ENCODE measurements at regions not wholly inside any gene's neighbourhood (a gene's known extent, or its start where the extent isn't known, plus 50 kb on each side); places are given as distances from the start of the nearest gene placed in this dataset.
"Not testable (repeated sequence)": the region's sequence is repeated elsewhere in the genome, so short reads cannot be mapped to it uniquely, and the experiment has no call there.

DNA sequence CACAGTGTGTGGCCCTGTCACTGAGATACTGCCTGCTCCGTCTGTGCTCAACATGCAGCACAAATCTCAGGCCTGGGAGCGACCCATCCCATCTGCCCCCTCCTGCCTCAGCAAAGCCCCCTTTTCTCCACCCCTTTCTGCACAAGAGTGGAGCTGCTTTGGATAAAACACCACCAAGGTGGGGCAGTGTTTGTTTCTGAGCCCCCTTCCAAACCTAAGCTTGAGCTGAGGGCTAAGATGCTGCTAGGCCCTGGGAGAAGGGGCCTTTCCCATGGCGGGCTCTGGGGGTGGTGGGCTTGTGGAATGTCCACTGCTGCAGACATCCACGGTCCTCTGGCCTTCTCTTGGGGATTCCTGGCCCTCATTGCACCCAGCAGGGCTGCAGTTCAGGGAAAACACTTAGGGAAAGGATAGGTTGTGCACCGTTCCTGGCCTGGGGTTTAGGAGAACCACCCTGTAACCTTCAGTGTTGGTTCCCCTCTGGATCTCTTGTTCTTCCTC, 594.1 kb downstream of the TBC1D22A start:
- no peak for DNase-seq

DNA sequence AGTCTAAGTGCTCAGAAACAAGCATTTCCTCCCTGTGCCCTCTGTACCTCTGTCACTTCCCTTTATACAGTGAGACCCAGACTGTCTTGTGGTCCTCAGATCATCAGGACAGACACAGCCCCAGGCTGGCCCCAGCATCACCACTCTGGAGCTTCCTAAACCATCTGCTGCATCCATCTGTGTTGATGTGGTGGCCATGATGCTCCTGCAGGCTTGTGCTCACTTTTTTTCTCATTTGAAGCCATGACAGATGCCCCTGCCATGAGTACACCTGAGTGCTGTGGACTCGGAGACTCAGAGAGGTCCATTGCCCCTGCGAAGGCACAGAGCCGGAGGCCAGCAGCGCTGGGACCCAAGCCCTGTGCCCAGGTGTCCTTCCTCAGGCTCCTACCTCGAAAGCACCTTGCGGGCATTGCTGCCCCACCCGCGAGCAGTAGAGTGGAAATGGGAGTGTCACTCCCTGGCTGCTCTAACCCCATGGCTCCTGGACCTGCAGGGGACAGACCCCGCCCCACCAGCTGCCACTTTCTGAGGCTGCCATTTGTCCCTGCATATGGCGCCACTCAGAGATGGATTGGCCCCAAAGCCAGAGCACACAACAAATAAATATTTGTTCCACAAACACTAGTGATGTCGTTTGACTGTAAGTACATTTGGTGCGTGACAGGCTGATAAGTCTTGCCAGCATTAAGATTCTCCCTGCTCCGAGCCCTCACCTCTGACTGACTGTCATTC, 593.5 kb downstream of the TBC1D22A start:
- peak; percentile 96 for DNase-seq

GRCh38 chr22:47355388-47355725, 592.9 kb downstream of the TBC1D22A start:
- no peak for DNase-seq

GRCh38 chr22:47354668-47355387, 592.4 kb downstream of the TBC1D22A start:
- no peak for DNase-seq

GRCh38 chr22:47352920-47353700, 590.7 kb downstream of the TBC1D22A start:
- DNase-seq, result no peak

DNA sequence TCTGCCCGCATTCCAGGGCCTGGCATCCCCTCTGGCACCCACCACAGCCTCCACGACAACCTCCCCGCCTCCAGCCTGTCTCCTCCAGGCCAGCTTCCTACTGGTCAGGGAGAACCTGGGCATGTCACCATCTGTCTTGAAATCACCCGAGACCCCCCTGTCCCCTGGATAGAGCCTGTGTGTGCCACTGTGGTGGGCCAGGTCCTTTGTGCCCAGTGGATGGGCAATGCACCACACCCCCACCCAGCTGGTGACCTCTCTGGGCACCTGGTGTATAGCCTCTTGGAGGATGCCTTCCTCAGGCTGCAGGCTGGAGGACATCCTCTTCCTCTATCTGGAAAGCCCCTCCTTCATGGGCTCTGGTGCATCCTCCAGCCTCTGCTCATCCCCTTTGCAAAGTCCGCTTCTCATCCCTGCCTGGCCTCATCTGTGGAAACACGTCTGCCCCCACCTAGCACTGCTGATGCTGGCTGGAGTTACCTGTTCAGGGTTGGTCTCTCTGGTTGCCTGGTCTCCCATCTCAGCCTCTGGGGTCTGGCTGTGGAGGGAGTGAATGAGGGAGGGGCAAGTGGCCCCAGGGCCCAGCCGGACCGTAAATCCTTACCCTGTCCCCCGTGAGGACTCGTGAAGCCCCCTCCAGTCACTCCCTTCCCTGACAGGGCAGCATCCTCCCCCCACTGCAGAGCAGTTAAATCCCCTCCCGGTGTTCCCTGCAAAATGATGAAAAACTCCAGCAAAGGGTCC, 589.6 kb downstream of the TBC1D22A start:
- DNase-seq, result no peak

DNA sequence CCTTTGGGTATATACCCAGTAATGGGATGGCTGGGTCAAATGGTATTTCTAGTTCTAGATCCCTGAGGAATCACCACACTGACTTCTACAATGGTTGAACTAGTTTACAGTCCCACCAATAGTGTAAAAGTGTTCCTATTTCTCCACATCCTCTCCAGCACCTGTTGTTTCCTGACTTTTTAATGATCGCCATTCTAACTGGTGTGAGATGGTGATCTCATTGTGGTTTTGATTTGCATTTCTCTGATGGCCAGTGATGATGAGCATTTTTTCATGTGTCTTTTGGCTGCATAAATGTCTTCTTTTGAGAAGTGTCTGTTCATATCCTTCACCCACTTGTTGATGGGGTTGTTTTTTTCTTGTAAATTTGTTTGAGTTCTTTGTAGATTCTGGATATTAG, 583.8 kb downstream of the TBC1D22A start:
- DNase-seq, result not testable (repeated sequence)

GRCh38 chr22:47345025-47345424, 582.6 kb downstream of the TBC1D22A start:
- DNase-seq, result no peak

DNA sequence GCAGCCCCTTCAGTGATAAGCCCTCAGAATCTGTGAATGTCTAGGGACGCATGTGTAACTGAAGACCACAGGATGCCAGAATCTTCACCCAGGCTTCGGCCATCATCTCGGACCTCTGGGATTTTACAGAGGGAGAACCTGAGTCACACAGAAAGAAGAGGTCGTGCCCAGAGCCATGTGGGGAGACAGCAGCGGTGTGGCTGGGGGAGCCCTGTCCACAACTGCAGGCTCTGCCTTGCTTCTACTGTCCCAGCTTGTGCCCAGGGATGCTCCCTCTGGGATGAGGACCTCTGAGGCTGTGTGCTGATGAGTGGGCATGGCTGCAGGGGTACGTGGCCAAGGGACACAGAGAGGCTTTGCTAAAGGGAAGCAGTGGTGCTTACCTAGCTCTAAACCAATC, 582.0 kb downstream of the TBC1D22A start:
- no peak for DNase-seq

- no peak for DNase-seq
Observed at GRCh38 chr22:47343611-47344010, 581.2 kb downstream of the TBC1D22A start.

- DNase-seq, result no peak
Observed at GRCh38 chr22:47342446-47342845, 580.0 kb downstream of the TBC1D22A start.

- no peak for DNase-seq
Observed at GRCh38 chr22:47341464-47341863, 579.0 kb downstream of the TBC1D22A start.

DNA sequence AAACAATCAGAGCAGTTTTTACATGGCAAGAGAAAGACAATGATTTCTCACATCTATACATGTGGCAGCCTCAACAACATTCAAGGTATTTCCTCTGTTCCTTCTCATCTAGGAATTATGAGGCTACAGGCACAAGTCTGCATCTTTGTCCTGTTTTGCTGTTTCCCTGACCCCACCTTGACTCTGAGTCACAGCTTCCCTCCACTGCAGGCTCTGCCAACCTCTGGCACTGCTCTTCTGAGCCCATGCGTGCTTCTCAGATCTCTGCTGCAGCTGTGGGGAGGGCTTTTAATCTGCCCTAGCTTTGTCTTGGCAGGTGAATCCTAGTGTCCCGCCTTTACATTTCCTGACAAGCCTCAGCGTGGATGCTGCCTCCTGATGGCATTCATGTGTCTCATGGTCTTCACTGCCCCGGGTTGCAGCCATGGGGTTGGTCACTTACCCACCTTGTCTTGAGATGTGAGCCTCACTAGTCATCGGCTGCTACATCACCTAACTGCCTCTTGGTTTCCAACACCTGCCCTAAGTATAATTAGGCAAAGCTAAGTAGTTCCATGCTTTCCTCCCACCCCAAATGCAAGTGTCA, 578.5 kb downstream of the TBC1D22A start:
- no peak for DNase-seq

GRCh38 chr22:47337161-47337621, 574.7 kb downstream of the TBC1D22A start:
- no peak for DNase-seq

DNA sequence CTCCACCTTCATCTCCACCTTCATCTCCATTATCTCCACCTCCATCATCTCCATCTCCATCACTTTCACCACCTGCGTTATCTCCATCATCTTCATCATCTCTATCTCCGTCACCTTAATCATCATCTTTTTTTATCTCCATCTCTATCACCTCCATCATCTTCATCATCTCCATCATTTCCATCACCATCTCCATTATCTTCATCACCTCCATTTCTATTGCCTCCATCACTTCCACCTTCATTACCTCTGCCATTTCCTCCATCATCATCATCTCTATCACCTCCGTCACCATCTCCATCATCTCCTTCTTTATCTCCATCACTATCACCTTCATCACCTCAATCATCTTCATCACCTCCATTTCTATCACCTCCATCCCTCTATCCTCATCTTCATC, 573.5 kb downstream of the TBC1D22A start:
- DNase-seq, result no peak

- no peak for DNase-seq
Observed at GRCh38 chr22:47335460-47335859, 573.0 kb downstream of the TBC1D22A start.

DNA sequence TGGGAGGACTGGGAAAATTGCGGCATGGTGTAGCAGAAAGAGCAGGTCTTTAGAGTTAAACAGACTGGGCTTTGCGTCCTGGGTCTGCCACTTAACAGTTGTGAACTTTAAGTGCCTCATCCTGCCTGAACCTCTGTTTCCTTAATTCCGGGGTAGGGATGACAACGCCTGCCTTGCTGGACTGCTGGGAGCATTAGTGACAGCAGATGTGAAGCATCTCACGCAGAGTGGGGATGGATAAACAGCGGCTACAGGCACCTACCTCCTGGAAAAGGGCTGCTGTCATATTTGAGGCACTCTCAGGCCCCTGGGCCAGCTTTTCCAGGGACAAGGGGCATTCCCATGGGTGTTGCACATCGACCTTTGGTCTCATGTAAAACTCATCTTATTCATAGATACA, 572.2 kb downstream of the TBC1D22A start:
- peak; percentile 42 for DNase-seq

DNA sequence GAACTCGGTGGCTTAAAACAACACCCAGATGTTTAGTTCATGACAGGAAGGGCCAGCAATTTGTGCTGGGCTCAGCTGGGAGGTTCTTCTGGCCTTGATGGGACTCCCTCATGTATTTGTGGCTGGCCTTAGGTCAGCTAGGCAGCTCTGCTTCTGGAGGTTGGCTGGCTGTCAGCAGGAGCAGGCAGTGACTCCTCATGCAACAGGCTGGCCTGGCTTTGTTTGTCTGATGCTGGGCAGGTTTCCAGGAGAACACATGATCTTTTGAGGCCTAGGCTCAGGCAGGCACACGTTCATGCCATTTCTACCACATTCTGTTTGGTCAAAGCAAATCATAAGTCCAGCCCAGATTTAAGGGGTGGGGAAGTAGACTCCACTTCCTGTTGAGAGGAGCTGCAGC, 571.2 kb downstream of the TBC1D22A start:
- DNase-seq, result peak; percentile 97

DNA sequence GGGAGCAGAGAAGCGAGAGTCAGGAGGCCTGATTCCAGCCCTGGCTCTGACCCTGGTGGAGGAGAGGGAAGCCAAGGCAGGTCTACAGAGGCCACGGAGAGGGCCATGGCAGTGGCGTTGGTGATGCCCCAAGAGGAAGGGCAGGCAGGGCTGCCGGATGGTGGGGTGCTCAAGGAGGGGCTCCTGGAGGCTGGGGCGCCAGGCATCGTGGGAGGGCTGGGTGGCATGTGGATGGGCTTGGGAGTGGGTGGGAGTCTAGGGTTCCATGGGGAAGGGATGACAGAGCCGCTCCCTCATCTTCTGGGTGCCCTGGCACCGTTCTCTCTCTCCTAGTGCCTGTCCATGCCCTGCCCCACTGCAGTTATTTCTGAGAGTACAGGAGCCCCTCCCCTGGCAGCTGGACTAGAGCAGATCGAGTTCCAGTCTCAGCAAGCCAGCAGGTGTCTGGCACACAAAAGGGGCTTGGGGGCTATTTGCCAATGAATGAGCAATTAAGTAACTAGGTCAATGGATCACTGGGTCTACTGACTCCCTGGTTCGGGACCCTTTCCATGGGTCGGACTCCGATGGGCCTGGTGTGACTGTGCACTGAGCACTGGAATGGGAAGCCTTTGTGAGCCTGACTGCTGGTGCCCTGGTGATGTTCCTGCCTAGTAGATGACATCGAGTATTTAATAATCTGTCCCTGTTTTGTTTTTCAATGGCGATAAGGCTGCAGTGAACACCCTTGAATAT, 570.0 kb downstream of the TBC1D22A start:
- DNase-seq, result peak; percentile 4

DNA sequence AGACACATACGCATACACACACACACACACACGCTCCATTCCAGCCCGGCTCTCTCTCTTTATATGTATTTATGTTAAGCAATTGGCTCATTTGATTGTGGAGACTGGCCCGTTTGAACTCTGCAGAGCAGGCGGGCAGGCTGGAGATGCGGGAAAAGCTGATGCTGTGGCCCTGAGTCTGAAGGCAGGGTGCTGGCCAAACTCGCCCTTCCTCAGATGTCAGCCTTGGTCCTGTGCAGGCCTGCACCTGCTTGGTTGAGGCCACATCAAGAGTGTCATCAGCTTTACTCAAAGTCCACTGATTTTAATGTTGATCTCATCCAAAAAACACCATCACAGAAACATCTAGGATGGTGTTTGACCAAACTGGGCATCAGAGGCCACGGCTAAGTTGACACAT, 569.3 kb downstream of the TBC1D22A start:
- DNase-seq, result no peak
